Pancreas (tissue), 10 donors: ENCODE measurements at regions not wholly inside any gene's neighbourhood (a gene's known extent, or its start where the extent isn't known, plus 50 kb on each side); places are given as distances from the start of the nearest gene placed in this dataset.

Experiments used
- ATAC-seq, 4 donors: fragments of 200-7000 bp; cut with Tn5 transposase; one replicate each; pipeline versions ENCODE4 v1.8.0 to v1.9.1; 2020; ENCODE audit warnings: mild to moderate bottlenecking in 4 of 4, moderate library complexity in 4 of 4
- DNase-seq, 6 donors: peaks; one replicate each; pipeline ENCODE4 v3.0.0-alpha.2; 2020
- FAIRE-seq: peaks from 2 replicates; lab custom pipeline; 2012; peaks lifted over from hg19 to GRCh38; lab: Jason Lieb, UNC
- H3K27ac ChIP-seq, 4 donors: fragments of 200-600 bp; sonication (generic); 1 replicate in 3 of 4; 2 replicates in 1 of 4; pipeline versions ENCODE4 v1.5.0 to v1.8.0; 2020
- H3K27me3 ChIP-seq, 4 donors: fragments of 200-600 bp; one replicate each; pipeline ENCODE4 v1.8.0; 2021
- H3K36me3 ChIP-seq, 3 donors: fragments of 200-600 bp; sonication (generic) in 1 of 3; one replicate each; pipeline versions ENCODE4 v1.5.0 to v1.8.0; 2020 to 2021
- H3K4me1 ChIP-seq, 3 donors: fragments of 200-600 bp; one replicate each; pipeline ENCODE4 v1.8.0; 2021
- H3K4me3 ChIP-seq, 4 donors: fragments of 200-600 bp; sonication (generic) in 2 of 4; one replicate each; pipeline versions ENCODE4 v1.5.0 to v1.8.0; 2020 to 2021
- H3K9me3 ChIP-seq, 4 donors: fragments of 200-600 bp; one replicate each; pipeline ENCODE4 v1.8.0; 2021
- WGBS, 2 donors: extraction: QIAGEN DNeasy Blood & Tissue Kit; methylation state at CpG; one replicate each; pipeline ENCODE4 v1.1.7; 2013; 5-methylcytosine and 5-hydroxymethylcytosine counted together
- intact Hi-C, 3 donors: fragments of 100-400 bp; cut with DNase I; formaldehyde crosslinking; loops; one replicate each; pipeline versions ENCODE4 v1.11.1 to v1.14.2; 2022
- TF ChIP-seq, protein P1 (sequence below), 4 donors: fragments of 200-600 bp; sonication (generic) in 3 of 4; IDR thresholded peaks; one replicate each; pipeline versions ENCODE4 v1.5.0 to v1.8.0; 2021; ENCODE audit warnings: antibody characterized with exemption in 4 of 4
- donor health status: healthy with polysubstance abuse.
- donor health status: DM: no; HTN: no; CAD: no; lungs with moderate emphysema.
- donor health status: DM: no; HTN: no; CAD: no.
- donor health status: control.
- donor health status: control.
- donor health status: Bipolar disorder and iron deficiency.
- donor health status: DM: yes; HTN: yes; CAD: no.
- donor health status: DM: no; HTN: no; CAD: no.
- donor health status: DM: no; HTN: no; CAD: no.
- donor health status: DM: yes; HTN: yes; CAD: no.

DNA sequence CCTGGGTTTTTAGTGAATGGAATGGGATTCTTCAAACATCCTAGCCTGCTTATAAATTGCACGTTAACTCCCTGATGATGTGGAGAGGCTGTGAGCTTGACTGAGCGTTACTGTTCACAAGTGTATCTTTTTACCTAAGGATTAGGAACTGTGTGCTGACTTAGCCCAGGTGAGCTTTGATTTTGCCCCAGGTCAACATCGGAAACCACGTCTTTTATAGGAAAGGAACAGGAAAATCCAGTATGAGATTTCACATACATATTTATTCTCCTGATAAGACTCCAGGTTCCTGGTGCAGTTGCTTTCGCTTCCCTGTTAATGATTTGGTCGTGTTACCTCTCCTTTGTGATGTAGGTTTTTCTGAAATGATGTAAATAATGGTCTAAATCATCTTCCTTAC is 103.2 kb upstream of the BASP1 start:
- ATAC-seq = peak; percentile 40 to 62 (median 52)
- H3K27ac ChIP-seq = peak overlapping the region in 2 of 4 donors; percentile 52 to 68
- WGBS, 2 donors = 24 to 26% methylated on average over 6 of the region's 6 CpGs
- H3K9me3 ChIP-seq = no peaks in the 10 kb centered on the region
- intact Hi-C loops = no loop called here
- H3K4me3 ChIP-seq = no peak overlapping the region
- FAIRE-seq = no peak
- peaks cover 0 to 31% (median 0%) of the 10 kb centered on the region in 3 donors for H3K4me1 ChIP-seq
- DNase-seq = no peak
- no peaks in the 10 kb centered on the region for H3K36me3 ChIP-seq
- H3K27me3 ChIP-seq = no peaks in the 10 kb centered on the region
- TF ChIP-seq, protein P1, sequence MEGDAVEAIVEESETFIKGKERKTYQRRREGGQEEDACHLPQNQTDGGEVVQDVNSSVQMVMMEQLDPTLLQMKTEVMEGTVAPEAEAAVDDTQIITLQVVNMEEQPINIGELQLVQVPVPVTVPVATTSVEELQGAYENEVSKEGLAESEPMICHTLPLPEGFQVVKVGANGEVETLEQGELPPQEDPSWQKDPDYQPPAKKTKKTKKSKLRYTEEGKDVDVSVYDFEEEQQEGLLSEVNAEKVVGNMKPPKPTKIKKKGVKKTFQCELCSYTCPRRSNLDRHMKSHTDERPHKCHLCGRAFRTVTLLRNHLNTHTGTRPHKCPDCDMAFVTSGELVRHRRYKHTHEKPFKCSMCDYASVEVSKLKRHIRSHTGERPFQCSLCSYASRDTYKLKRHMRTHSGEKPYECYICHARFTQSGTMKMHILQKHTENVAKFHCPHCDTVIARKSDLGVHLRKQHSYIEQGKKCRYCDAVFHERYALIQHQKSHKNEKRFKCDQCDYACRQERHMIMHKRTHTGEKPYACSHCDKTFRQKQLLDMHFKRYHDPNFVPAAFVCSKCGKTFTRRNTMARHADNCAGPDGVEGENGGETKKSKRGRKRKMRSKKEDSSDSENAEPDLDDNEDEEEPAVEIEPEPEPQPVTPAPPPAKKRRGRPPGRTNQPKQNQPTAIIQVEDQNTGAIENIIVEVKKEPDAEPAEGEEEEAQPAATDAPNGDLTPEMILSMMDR (IDR thresholded peaks at IDR 0.05) = no peak

DNA sequence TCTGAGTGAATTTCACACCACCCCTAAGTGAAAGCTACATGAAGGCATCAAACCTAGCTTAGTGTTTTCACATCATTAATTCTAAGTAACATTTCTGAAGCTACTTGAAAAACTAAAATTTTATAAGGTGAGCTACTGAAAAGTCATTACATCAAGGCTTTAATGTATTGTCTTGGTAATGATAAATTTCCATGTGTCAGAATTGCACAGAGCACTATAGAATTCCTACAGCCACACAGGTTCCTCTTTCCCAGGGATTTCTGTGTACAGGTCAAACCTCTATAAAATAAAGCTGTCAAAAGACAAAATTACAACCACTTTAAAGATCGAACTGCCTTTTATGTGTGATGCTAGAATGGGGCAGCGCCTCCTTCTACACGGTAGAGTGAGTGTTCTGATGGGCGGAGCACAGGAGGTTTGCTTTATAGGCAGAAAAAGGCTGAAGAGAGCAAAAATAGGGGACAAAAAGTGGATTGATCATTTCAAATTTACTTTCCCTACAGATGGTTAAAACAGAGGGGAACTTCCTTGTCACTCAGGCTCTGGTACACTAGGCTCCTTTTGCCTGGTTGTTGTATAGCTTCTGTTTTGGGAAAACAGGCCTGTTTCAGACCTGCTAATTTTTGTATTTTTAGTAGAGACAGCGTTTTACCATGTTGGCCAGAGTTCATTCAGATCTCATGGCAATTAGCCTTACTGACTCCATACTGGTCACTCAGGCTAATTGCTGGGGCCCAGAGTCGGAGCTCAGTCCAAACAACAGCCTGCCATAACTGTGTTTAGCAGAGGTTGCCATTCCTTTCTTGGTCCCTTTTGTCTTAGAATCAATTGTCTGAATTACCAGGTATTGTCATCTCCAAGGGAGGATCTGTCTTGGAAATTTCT is 102.5 kb upstream of the BASP1 start:
- Histone ChIP-seq H3K4me1 (peaks cover 0 to 35% (median 0%) of the 10 kb centered on the region in 3 donors), H3K27me3 (no peaks in the 10 kb centered on the region), H3K27ac (peak overlapping the region in 1 of 4 donors; percentile 50), H3K4me3 (no peak overlapping the region), H3K36me3 (no peaks in the 10 kb centered on the region), H3K9me3 (no peaks in the 10 kb centered on the region)
- FAIRE-seq (no peak), ATAC-seq (no peak), DNase-seq (no peak)
- WGBS, 2 donors = 72 to 78% methylated on average over 6 of the region's 6 CpGs
- intact Hi-C loops = no loop called here
- TF ChIP-seq, protein P1 (IDR thresholded peaks at IDR 0.05) = no peak

DNA sequence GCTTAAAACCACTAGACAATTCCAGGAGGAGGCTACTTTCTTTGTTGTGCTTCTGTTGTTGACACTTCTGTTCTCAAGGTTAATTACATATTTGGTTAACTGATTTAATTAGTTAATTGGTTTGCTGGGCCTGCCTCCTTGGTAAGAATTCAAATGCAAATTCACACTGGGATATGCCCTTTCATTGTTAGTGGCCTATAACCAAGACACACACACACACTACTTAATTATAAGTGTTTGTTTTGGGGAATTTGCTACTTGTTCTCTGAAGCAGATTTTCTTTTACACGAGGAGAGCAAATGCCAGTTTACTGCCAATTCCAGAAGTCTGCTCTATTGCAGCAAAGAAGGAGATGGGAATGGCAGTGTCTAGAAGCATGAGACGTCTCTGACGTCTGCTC is 101.6 kb upstream of the BASP1 start:
- intact Hi-C loops = no loop called here
- H3K9me3 ChIP-seq = no peaks in the 10 kb centered on the region
- H3K27ac ChIP-seq = peak overlapping the region in 1 of 4 donors; percentile 50
- H3K4me1 ChIP-seq = peaks cover 0 to 35% (median 0%) of the 10 kb centered on the region in 3 donors
- H3K27me3 ChIP-seq = no peaks in the 10 kb centered on the region
- DNase-seq (no peak), ATAC-seq (no peak), FAIRE-seq (no peak)
- no peak overlapping the region for H3K4me3 ChIP-seq
- TF ChIP-seq, protein P1 (IDR thresholded peaks at IDR 0.05) = no peak
- WGBS, 2 donors = 53 to 69% methylated on average over 3 of the region's 3 CpGs
- no peaks in the 10 kb centered on the region for H3K36me3 ChIP-seq

DNA sequence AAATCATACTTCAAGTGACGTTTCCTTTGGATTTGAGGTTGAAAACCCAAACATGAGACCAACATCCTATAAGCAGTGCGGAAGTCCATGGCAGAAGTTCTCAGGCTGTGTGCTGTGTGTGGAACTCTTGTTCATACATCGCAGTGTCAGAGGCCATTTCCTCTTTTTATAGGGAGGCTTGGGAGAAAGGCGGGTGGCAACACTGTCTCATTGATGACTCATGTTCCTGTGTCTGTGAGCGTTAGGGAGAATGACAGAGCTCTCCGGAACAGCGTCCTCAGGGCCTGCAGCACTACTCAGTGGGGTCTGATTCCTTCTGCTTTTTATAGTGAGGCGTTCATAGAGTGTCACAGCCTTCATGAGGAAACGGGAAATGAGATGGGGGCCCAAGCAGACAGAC is 98.8 kb upstream of the BASP1 start:
- WGBS, 2 donors = 65 to 79% methylated on average over 9 of the region's 9 CpGs
- ATAC-seq (peak in 3 of 4 donors; percentile 30 to 83 (median 82)), DNase-seq (peak in 1 of 6 donors; percentile 48), FAIRE-seq (no peak)
- peak overlapping the region in 2 of 4 donors; percentile 53 to 63 for H3K27ac ChIP-seq
- H3K27me3 ChIP-seq = no peaks in the 10 kb centered on the region
- H3K36me3 ChIP-seq = no peaks in the 10 kb centered on the region
- no peak overlapping the region for H3K4me3 ChIP-seq
- TF ChIP-seq, protein P1 (IDR thresholded peaks at IDR 0.05) = no peak
- intact Hi-C loops = no loop called here
- H3K9me3 ChIP-seq = no peaks in the 10 kb centered on the region
- peaks cover 0 to 30% (median 0%) of the 10 kb centered on the region in 3 donors for H3K4me1 ChIP-seq

DNA sequence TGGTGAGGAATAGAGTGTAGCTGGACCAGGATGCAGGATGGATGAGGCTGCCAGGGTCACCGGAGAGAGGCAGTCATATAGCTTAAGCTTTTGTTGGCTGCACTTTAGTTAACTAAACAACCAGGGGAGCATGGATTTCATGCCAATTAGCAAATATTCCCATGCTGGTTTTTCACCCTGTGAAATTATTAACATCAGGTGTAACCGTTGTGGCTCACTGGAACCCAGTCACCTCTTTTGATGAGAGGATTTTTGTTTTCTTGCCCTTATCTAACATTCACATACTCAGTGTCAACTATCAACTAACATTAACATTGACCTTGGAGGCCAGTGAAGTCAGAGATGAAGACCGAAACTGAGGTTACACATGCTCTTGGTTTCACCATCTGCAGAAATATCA is 97.2 kb upstream of the BASP1 start:
- TF ChIP-seq, protein P1 (IDR thresholded peaks at IDR 0.05) = no peak
- H3K36me3 ChIP-seq = no peaks in the 10 kb centered on the region
- no peaks in the 10 kb centered on the region for H3K27me3 ChIP-seq
- ATAC-seq (peak; percentile 25 to 68 (median 36)), FAIRE-seq (no peak), DNase-seq (peak in 2 of 6 donors; percentile 5 to 21)
- H3K27ac ChIP-seq = peak overlapping the region; percentile 27 to 63 (median 48)
- peaks cover 0 to 20% (median 8%) of the 10 kb centered on the region in 3 donors for H3K4me1 ChIP-seq
- 25 to 33% methylated on average over 3 of the region's 3 CpGs for WGBS, 2 donors
- no peak overlapping the region for H3K4me3 ChIP-seq
- H3K9me3 ChIP-seq = no peaks in the 10 kb centered on the region
- intact Hi-C loops = no loop called here
